Lower leg skin (tissue), 3 donors: ENCODE measurements at regions not wholly inside any gene's neighbourhood (a gene's known extent, or its start where the extent isn't known, plus 50 kb on each side); places are given as distances from the start of the nearest gene placed in this dataset.

ENCODE experiments used
- CTCF ChIP-seq, 3 donors: fragments of 450-650 bp; IDR thresholded peaks; one replicate each; pipeline ENCODE4 v1.5.1; 2016; ENCODE audit warnings: antibody characterized with exemption in 3 of 3, mild to moderate bottlenecking in 3 of 3, moderate library complexity in 2 of 3
- POLR2A ChIP-seq, 2 donors: fragments of 450-650 bp; IDR thresholded peaks; one replicate each; pipeline ENCODE4 v1.6.1; 2016 to 2017; ENCODE audit warnings: antibody characterized with exemption in 2 of 2, mild to moderate bottlenecking in 1 of 2, moderate library complexity in 1 of 2

DNA sequence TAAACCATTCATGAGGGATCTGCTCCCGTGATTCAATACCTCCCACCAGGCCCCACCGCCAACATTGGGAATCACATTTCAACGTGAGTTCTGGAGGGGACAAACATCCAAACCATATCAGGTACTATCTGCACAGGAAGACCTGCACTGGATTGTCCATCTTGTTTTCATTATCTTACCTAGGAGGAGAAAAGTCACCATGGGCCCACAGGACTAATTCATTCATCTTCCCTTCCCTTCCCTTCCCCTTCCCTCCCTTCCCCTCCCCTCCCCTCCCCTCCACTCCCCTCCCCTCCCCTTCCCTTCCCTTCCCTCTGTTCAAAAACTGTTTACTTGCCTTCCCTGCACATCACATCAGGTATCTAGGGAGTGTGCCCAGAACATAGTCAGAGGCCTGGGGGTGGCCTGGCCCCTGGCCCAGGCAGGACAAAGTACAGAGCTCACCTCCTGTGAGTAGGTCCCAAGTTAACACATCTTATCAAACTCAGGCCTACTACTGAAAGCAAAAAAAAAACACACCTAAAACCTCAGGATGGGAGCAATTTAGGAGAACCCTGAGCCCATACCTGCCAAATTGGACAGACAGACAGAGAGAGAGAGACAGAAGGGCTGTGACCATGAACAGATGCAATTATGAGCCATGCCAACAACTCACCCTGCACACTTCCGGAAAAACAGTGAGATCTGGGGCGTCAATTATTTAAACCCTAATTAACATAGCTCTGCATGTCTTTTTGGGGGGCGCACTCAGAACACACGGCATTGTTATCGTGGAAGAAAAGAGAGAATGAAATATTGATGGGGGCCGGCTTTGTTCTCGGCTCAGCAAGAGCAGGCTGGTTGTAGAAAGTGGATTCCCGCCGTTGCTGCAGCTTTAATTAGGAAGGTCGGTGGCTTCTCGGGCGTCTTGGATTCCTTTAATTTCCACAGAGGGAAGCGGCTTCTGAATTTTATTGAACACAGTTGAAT is 151.2 kb downstream of the IRX5 start:
- TF ChIP-seq CTCF (IDR thresholded peaks at IDR 0.05) (no peak), POLR2A (IDR thresholded peaks at IDR 0.05) (no peak)
